ENCODE measurements at regions not wholly inside any gene's neighbourhood (a gene's known extent, or its start where the extent isn't known, plus 50 kb on each side); places are given as distances from the start of the nearest gene placed in this dataset.

DNA sequence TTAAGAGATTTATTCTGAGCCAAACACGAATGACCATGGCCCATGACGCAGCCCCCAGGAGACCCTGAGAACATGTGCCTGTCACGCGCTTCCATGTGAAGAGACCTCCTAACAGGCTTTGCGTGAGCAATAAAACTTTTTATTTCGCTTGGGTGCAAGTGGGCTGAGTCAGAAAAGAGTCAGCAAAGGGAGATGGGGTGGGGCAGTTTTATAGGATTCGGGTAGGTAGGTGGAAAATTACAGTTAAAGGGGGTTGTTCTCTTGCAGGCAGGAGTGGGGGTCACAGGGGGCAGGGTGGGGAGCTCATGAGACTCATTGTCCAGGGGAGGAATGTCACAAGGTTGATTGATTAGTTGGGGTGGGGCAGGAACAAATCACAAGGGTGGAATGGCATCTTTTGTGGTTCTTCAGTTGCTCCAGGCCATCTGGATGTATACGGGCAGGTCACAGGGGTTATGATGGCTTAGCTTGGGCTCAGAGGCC lies 77.2 kb upstream of the FTH1 start:
- Histone ChIP-seq H3K36me3 (no peaks in the 10 kb centered on the region), H3K4me3 (no peak overlapping the region), H3K4me1 (peaks cover 0 to 22% (median 10%) of the 10 kb centered on the region in 6 donors), H3K9me3 (no peaks in the 10 kb centered on the region), H3K27ac (no peak overlapping the region), H3K27me3 (replicated peaks in 1 of 7) (no peaks in the 10 kb centered on the region)
- 91 to 94% (median 93%) methylated on average over 8 of the region's 8 CpGs for WGBS, 5 donors
- intact Hi-C loops (cut with DNase I; ENCODE audit: low total_unique reads), result no loop called here
- TF ChIP-seq, protein P1, sequence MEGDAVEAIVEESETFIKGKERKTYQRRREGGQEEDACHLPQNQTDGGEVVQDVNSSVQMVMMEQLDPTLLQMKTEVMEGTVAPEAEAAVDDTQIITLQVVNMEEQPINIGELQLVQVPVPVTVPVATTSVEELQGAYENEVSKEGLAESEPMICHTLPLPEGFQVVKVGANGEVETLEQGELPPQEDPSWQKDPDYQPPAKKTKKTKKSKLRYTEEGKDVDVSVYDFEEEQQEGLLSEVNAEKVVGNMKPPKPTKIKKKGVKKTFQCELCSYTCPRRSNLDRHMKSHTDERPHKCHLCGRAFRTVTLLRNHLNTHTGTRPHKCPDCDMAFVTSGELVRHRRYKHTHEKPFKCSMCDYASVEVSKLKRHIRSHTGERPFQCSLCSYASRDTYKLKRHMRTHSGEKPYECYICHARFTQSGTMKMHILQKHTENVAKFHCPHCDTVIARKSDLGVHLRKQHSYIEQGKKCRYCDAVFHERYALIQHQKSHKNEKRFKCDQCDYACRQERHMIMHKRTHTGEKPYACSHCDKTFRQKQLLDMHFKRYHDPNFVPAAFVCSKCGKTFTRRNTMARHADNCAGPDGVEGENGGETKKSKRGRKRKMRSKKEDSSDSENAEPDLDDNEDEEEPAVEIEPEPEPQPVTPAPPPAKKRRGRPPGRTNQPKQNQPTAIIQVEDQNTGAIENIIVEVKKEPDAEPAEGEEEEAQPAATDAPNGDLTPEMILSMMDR (IDR thresholded peaks at IDR 0.05 in 8 of 11, conservative IDR thresholded peaks at IDR 0.05 in 3 of 11), result no peak
- no peak for DNase-seq

DNA sequence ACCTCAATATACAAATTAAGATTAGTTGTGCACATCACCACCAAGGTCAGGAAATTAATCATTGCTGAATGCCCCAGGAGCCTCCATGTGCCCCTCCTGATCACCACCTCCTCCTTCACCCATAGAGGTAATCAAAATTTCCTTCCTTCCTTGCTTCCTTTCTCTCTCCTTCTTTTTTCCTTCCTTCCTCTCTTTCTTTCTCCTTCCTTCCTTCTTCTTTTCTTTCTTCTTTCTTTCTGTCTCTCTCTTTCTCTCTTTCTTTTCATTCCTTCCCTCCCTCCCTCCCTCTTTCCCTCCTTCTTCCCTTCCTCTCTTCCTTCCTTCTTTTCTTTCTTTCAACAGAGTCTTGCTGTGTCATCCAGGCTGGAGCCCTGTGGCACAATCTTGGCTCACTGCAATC lies 67.9 kb upstream of the FTH1 start:
- no peak overlapping the region for H3K27ac ChIP-seq
- peaks cover 0 to 7% (median 0%) of the 10 kb centered on the region in 8 donors for H3K9me3 ChIP-seq
- H3K27me3 ChIP-seq (replicated peaks in 1 of 7), result no peaks in the 10 kb centered on the region
- no peak for TF ChIP-seq POLR2AphosphoS5 (IDR thresholded peaks at IDR 0.05)
- TF ChIP-seq, protein P1 (IDR thresholded peaks at IDR 0.05 in 8 of 11, conservative IDR thresholded peaks at IDR 0.05 in 3 of 11), result no peak
- TF ChIP-seq POLR2A (IDR thresholded peaks at IDR 0.05), result no peak
- intact Hi-C loops (cut with DNase I; ENCODE audit: low total_unique reads), result no loop called here
- no peak for DNase-seq
- no peak overlapping the region for H3K4me3 ChIP-seq
- peaks cover 0 to 10% (median 0%) of the 10 kb centered on the region in 6 donors for H3K4me1 ChIP-seq
- no peaks in the 10 kb centered on the region for H3K36me3 ChIP-seq

DNA sequence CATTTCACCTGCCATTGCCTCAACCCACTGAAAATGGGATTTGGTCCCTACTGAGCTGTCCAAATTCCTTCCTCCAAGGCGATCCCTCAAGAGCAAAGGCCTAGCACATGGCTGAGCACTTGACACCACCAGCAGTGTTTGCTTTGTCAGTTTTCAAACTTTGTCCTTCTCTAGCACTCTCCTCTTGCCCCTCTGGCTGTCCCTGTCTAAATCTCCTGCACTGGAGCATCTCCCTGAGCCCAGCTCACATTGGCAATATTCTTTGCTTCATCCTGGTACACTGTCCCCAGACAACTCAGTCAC lies 66.6 kb upstream of the FTH1 start:
- intact Hi-C loops (cut with DNase I; ENCODE audit: low total_unique reads), result no loop called here
- no peak for DNase-seq
- WGBS, 5 donors, result 68 to 92% (median 85%) methylated on average over 1 of the region's 1 CpG
- peak overlapping the region in 4 of 8 donors; percentile 43 to 62 (median 60) for H3K27ac ChIP-seq
- H3K27me3 ChIP-seq (replicated peaks in 1 of 7), result no peaks in the 10 kb centered on the region
- peaks cover 0 to 10% (median 0%) of the 10 kb centered on the region in 6 donors for H3K4me1 ChIP-seq
- H3K4me3 ChIP-seq, result peak overlapping the region in 1 of 8 donors; percentile 30
- peaks cover 0 to 7% (median 0%) of the 10 kb centered on the region in 8 donors for H3K9me3 ChIP-seq
- H3K36me3 ChIP-seq, result no peaks in the 10 kb centered on the region
- TF ChIP-seq POLR2A (IDR thresholded peaks at IDR 0.05) (no peak), POLR2AphosphoS5 (IDR thresholded peaks at IDR 0.05) (no peak)
- TF ChIP-seq, protein P1 (IDR thresholded peaks at IDR 0.05 in 8 of 11, conservative IDR thresholded peaks at IDR 0.05 in 3 of 11), result no peak

DNA sequence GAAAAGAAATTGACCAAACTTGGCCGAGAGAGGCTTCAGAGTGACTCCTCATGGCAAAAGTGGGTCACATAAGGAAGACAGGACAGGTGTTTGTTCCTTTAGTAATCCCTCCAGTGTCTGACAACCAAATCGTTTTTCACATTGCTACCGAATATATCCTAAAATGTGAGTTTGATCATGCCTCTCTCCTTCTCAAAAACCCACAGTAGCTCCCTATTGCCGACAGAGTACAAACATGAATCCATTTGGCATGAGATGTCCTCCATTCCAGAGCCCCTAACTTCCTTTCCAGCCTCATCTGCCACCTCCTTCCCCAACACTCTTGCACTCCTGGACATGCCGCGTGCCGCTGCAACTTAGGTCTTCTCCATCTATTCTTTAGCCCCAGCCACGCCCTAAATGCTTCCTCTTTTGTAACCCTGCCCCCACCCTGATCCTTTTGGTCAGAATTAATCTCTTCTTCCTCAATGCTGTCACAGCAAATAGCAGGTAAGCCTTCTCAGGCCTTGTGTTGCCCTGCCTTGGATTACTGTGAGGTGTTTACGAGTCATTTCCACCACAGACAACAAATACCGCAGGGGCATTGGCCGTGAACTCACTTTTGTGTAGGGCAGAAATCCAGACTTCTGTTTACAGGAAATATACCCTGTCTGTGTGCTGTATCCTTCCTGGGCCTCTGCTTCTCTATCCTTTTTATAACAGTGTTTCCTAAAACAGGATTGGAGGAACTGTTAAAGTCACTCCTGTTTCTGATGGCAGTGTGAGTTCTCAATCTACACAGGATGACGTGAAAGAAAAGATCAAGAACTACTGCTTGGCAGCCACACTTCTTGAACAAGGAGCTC lies 66.0 kb upstream of the FTH1 start:
- intact Hi-C loops (cut with DNase I; ENCODE audit: low total_unique reads), result no loop called here
- Histone ChIP-seq H3K36me3 (no peaks in the 10 kb centered on the region), H3K27me3 (replicated peaks in 1 of 7) (no peaks in the 10 kb centered on the region), H3K4me3 (peak overlapping the region in 1 of 8 donors; percentile 30), H3K9me3 (peaks cover 0 to 7% (median 0%) of the 10 kb centered on the region in 8 donors), H3K4me1 (peaks cover 0 to 10% (median 0%) of the 10 kb centered on the region in 6 donors), H3K27ac (peak overlapping the region in 4 of 8 donors; percentile 43 to 62 (median 60))
- no peak for DNase-seq
- WGBS, 5 donors, result 65 to 80% (median 73%) methylated on average over 12 of the region's 12 CpGs
- TF ChIP-seq, protein P1 (IDR thresholded peaks at IDR 0.05 in 8 of 11, conservative IDR thresholded peaks at IDR 0.05 in 3 of 11), result no peak
- TF ChIP-seq POLR2A (IDR thresholded peaks at IDR 0.05), result no peak
- TF ChIP-seq POLR2AphosphoS5 (IDR thresholded peaks at IDR 0.05), result peak in 1 of 3 donors; percentile 18

Measured in spleen (tissue), 11 donors.